HL-60 (cell line): ENCODE measurements at regions not wholly inside any gene's neighbourhood (a gene's known extent, or its start where the extent isn't known, plus 50 kb on each side); places are given as distances from the start of the nearest gene placed in this dataset.

Source experiments
- GABPA ChIP-seq: IDR thresholded peaks from 2 replicates; pipeline ENCODE4 v1.6.1; 2012; ENCODE audit warnings: low read depth
- POLR2AphosphoS5 ChIP-seq: IDR thresholded peaks from 2 replicates; pipeline ENCODE4 v1.6.1; 2012; ENCODE audit warnings: low read depth
- SPI1 ChIP-seq: IDR thresholded peaks from 2 replicates; pipeline ENCODE4 v1.6.1; 2012; ENCODE audit warnings: low read depth, mild to moderate bottlenecking, borderline replicate concordance
- TF ChIP-seq, protein P1 (sequence below): IDR thresholded peaks from one replicate; pipeline ENCODE4 v1.5.1; 2011; ENCODE audit warnings: low read length, control low read depth, inconsistent platforms; ENCODE audit not compliant: insufficient read depth
- TF ChIP-seq, protein P2 (sequence below): IDR thresholded peaks from 2 replicates; pipeline ENCODE4 v1.6.1; 2012; ENCODE audit warnings: low read depth; ENCODE audit not compliant: insufficient replicate concordance

DNA sequence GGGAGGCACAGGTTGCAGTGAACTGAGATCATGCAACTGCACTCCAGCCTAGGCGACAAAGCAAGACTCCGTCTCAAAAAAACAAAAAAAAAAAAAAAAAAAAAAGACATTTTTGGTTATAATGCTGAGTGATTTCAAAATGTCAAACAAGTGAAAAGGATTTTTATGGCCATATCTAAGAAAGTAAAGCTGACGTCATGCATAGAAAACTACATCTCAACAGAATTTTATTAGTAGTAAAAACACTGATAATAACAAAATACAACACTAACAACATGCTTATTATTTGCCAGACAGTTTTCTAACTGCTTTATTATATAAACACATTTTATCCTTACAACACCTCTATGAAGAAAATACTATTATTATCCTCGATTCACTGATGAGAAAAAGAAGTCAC lies 833.0 kb upstream of the WWC1 start:
- TF ChIP-seq, protein P1, sequence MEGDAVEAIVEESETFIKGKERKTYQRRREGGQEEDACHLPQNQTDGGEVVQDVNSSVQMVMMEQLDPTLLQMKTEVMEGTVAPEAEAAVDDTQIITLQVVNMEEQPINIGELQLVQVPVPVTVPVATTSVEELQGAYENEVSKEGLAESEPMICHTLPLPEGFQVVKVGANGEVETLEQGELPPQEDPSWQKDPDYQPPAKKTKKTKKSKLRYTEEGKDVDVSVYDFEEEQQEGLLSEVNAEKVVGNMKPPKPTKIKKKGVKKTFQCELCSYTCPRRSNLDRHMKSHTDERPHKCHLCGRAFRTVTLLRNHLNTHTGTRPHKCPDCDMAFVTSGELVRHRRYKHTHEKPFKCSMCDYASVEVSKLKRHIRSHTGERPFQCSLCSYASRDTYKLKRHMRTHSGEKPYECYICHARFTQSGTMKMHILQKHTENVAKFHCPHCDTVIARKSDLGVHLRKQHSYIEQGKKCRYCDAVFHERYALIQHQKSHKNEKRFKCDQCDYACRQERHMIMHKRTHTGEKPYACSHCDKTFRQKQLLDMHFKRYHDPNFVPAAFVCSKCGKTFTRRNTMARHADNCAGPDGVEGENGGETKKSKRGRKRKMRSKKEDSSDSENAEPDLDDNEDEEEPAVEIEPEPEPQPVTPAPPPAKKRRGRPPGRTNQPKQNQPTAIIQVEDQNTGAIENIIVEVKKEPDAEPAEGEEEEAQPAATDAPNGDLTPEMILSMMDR: no peak
- TF ChIP-seq POLR2AphosphoS5 (no peak), SPI1 (no peak), GABPA (no peak)
- TF ChIP-seq, protein P2, sequence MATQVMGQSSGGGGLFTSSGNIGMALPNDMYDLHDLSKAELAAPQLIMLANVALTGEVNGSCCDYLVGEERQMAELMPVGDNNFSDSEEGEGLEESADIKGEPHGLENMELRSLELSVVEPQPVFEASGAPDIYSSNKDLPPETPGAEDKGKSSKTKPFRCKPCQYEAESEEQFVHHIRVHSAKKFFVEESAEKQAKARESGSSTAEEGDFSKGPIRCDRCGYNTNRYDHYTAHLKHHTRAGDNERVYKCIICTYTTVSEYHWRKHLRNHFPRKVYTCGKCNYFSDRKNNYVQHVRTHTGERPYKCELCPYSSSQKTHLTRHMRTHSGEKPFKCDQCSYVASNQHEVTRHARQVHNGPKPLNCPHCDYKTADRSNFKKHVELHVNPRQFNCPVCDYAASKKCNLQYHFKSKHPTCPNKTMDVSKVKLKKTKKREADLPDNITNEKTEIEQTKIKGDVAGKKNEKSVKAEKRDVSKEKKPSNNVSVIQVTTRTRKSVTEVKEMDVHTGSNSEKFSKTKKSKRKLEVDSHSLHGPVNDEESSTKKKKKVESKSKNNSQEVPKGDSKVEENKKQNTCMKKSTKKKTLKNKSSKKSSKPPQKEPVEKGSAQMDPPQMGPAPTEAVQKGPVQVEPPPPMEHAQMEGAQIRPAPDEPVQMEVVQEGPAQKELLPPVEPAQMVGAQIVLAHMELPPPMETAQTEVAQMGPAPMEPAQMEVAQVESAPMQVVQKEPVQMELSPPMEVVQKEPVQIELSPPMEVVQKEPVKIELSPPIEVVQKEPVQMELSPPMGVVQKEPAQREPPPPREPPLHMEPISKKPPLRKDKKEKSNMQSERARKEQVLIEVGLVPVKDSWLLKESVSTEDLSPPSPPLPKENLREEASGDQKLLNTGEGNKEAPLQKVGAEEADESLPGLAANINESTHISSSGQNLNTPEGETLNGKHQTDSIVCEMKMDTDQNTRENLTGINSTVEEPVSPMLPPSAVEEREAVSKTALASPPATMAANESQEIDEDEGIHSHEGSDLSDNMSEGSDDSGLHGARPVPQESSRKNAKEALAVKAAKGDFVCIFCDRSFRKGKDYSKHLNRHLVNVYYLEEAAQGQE: no peak
